Neuronal stem cell (in vitro differentiated cells): ENCODE measurements at regions not wholly inside any gene's neighbourhood (a gene's known extent, or its start where the extent isn't known, plus 50 kb on each side); places are given as distances from the start of the nearest gene placed in this dataset.

Source experiments
- DNase-seq: peaks from one replicate; pipeline ENCODE4 v3.0.0-alpha.2; 2013; ENCODE audit warnings: low spot score
- H2AFZ ChIP-seq: one replicate; pipeline ENCODE4 v1.6.1; 2013; ENCODE audit warnings: mild to moderate bottlenecking, low read length, inconsistent platforms
- H2AK5ac ChIP-seq: 2 replicates; pipeline ENCODE4 v1.6.1; 2013; ENCODE audit warnings: low read depth, mild to moderate bottlenecking, inconsistent platforms, low read length, moderate library complexity, mixed read lengths
- H2BK120ac ChIP-seq: 2 replicates; pipeline ENCODE4 v1.6.1; 2013; ENCODE audit warnings: low read depth, mild to moderate bottlenecking, inconsistent platforms, low read length, moderate library complexity, mixed read lengths
- H2BK12ac ChIP-seq: one replicate; pipeline ENCODE4 v1.6.1; 2013; ENCODE audit warnings: low read length, inconsistent platforms
- H2BK15ac ChIP-seq: 2 replicates; pipeline ENCODE4 v1.6.1; 2013; ENCODE audit warnings: mild to moderate bottlenecking, low read length, inconsistent platforms, mixed read lengths
- H2BK5ac ChIP-seq: one replicate; pipeline ENCODE4 v1.6.1; 2013; ENCODE audit warnings: inconsistent platforms, mild to moderate bottlenecking, low read length, moderate library complexity
- H3K14ac ChIP-seq: one replicate; pipeline ENCODE4 v1.6.1; 2013; ENCODE audit warnings: low read length, inconsistent platforms
- H3K18ac ChIP-seq: 2 replicates; pipeline ENCODE4 v1.6.1; 2013; ENCODE audit warnings: low read length, inconsistent platforms
- H3K23ac ChIP-seq: 2 replicates; pipeline ENCODE4 v1.6.1; 2013; ENCODE audit warnings: low read depth, mild to moderate bottlenecking, mixed read lengths, low read length, inconsistent platforms; ENCODE audit not compliant: poor library complexity
- H3K27ac ChIP-seq: replicated peaks from 3 replicates; pipeline ENCODE4 v1.5.1; 2013; ENCODE audit warnings: low read length, inconsistent platforms
- H3K27me3 ChIP-seq, 3 experiments: 2 replicates each; pipeline ENCODE4 v1.6.1; 2013; ENCODE audit warnings: low read length in 3 of 3, mild to moderate bottlenecking in 2 of 3, inconsistent platforms in 1 of 3, low read depth in 1 of 3, mixed read lengths in 1 of 3, moderate library complexity in 1 of 3; ENCODE audit not compliant: control insufficient read depth in 3 of 3, insufficient read depth in 3 of 3
- H3K36me3 ChIP-seq, 2 donors: replicated peaks in 1 of 2; 2 replicates each; pipeline ENCODE4 v1.6.1; 2013; ENCODE audit warnings: low read length in 2 of 2; ENCODE audit not compliant: control insufficient read depth in 2 of 2, insufficient read depth in 2 of 2
- H3K4ac ChIP-seq: 2 replicates; pipeline ENCODE4 v1.6.1; 2013; ENCODE audit warnings: inconsistent platforms, mild to moderate bottlenecking, low read length, moderate library complexity
- H3K4me1 ChIP-seq, 2 donors: 1 replicate in 1 of 2; 2 replicates in 1 of 2; pipeline ENCODE4 v1.6.1; 2013; ENCODE audit warnings: low read length in 2 of 2, low read depth in 1 of 2; ENCODE audit not compliant: control insufficient read depth in 2 of 2, insufficient read depth in 1 of 2
- H3K4me2 ChIP-seq: one replicate; pipeline ENCODE4 v1.6.1; 2013; ENCODE audit warnings: mild to moderate bottlenecking, low read length, inconsistent platforms; ENCODE audit not compliant: insufficient read depth, poor library complexity, severe bottlenecking
- H3K4me3 ChIP-seq, 2 donors: 2 replicates each; pipeline ENCODE4 v1.5.1; 2013; ENCODE audit warnings: low read length in 2 of 2, mild to moderate bottlenecking in 2 of 2, inconsistent platforms in 1 of 2, moderate library complexity in 1 of 2
- H3K79me1 ChIP-seq: one replicate; pipeline ENCODE4 v1.6.1; 2013; ENCODE audit warnings: low read depth, mild to moderate bottlenecking, inconsistent platforms, low read length, moderate library complexity
- H3K9ac ChIP-seq: one replicate; pipeline ENCODE4 v1.6.1; 2013; ENCODE audit warnings: mild to moderate bottlenecking, low read depth, low read length, inconsistent platforms; ENCODE audit not compliant: poor library complexity
- H3K9me3 ChIP-seq, 2 donors: replicated peaks in 1 of 2; 2 replicates each; pipeline versions ENCODE3 to v1.6.1; 2013; ENCODE audit warnings: low read length in 2 of 2, mild to moderate bottlenecking in 2 of 2, inconsistent platforms in 1 of 2, low read depth in 1 of 2, mixed read lengths in 1 of 2, moderate library complexity in 1 of 2; ENCODE audit not compliant: control insufficient read depth in 2 of 2, insufficient read depth in 1 of 2
- H4K8ac ChIP-seq: one replicate; pipeline ENCODE4 v1.6.1; 2013; ENCODE audit warnings: low read depth, mild to moderate bottlenecking, inconsistent platforms, low read length, moderate library complexity
- H4K91ac ChIP-seq: one replicate; pipeline ENCODE4 v1.6.1; 2013; ENCODE audit warnings: low read length, low read depth, mild to moderate bottlenecking, inconsistent platforms; ENCODE audit not compliant: poor library complexity
- WGBS, 2 donors: extraction: QIAGEN DNeasy Blood & Tissue Kit; methylation state at CpG; one replicate each; pipeline ENCODE4 v1.1.7; 2013; ENCODE audit warnings: missing lambda C conversion rate in 2 of 2, mixed read lengths in 1 of 2; ENCODE audit not compliant: insufficient read length in 2 of 2, insufficient replicate concordance in 1 of 2; ENCODE audit errors: extremely low coverage in 2 of 2; 5-methylcytosine and 5-hydroxymethylcytosine counted together

GRCh38 chrX:97673135-97673534, 789.4 kb downstream of the RPA4 start:
- Histone ChIP-seq H3K4me2 (no peak overlapping the region), H4K8ac (no peak overlapping the region), H3K23ac (no peak overlapping the region), H2BK15ac (no peak overlapping the region), H2BK120ac (no peak overlapping the region), H3K14ac (no peak overlapping the region), H2BK5ac (no peak overlapping the region), H3K4me3 (no peak overlapping the region), H2BK12ac (no peak overlapping the region), H3K9ac (no peak overlapping the region), H3K4ac (no peak overlapping the region), H2AK5ac (no peak overlapping the region), H3K79me1 (no peaks in the 10 kb centered on the region), H2AFZ (no peak overlapping the region), H3K18ac (no peak overlapping the region), H3K36me3 (no peaks in the 10 kb centered on the region), H3K9me3 (no peaks in the 10 kb centered on the region), H3K4me1 (no peaks in the 10 kb centered on the region), H4K91ac (no peak overlapping the region), H3K27ac (no peak overlapping the region), H3K27me3 (no peaks in the 10 kb centered on the region)
- no CpG with 5 or more reads among the region's 5 CpGs for WGBS, 2 donors
- DNase-seq = no peak

DNA sequence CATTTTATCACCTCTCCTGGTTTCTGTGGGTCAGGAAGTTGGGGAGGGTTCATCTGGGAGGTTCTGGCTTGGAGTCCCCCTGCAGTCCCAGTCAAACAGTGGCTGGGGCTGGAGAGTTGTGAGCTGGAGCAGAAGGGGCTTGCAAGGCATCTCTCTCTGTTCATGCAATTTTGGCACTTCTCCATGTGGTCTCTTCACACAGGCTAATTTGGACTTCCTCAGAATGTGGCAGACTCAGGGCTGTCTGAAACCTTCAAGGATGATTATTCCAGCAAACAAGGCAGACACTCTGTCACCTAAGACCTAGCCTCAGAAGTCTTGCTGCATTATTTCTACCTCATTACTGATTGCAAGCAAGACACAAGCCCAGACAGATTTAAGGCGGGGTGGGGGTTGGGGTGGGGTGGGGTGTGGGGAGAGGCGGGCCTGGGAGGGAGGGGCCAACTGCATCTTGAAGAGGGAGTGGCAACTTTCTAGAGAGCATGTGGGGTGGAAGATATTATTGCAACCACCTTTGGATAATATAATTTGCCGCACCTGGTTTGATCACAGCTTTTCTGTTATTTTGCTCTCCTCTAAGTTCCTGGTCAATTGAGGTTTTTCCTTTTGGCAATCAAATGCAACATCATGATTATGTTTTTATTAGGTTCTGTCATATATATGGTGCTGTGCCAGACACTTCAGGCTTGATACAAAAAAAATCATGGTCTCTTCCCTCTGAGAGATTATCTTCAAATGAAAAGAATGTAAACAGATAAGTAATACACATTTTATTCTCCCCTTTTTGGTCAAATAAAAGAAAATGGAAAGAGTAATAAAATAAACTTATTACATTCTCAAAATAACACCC, 799.5 kb downstream of the RPA4 start:
- no peak overlapping the region for H3K14ac ChIP-seq
- H3K27ac ChIP-seq = no peak overlapping the region
- H3K4me2 ChIP-seq = no peak overlapping the region
- H2BK120ac ChIP-seq = no peak overlapping the region
- no peaks in the 10 kb centered on the region for H3K79me1 ChIP-seq
- no peak overlapping the region for H3K23ac ChIP-seq
- no peak overlapping the region for H3K4me3 ChIP-seq
- no peak for DNase-seq
- no CpG with 5 or more reads among the region's 3 CpGs for WGBS, 2 donors
- H2AK5ac ChIP-seq = no peak overlapping the region
- H4K8ac ChIP-seq = no peak overlapping the region
- H3K27me3 ChIP-seq = no peaks in the 10 kb centered on the region
- no peaks in the 10 kb centered on the region for H3K36me3 ChIP-seq
- H2AFZ ChIP-seq = no peak overlapping the region
- no peak overlapping the region for H2BK5ac ChIP-seq
- H4K91ac ChIP-seq = no peak overlapping the region
- no peaks in the 10 kb centered on the region for H3K9me3 ChIP-seq
- H3K9ac ChIP-seq = no peak overlapping the region
- no peak overlapping the region for H3K4ac ChIP-seq
- no peak overlapping the region for H2BK12ac ChIP-seq
- no peak overlapping the region for H2BK15ac ChIP-seq
- H3K18ac ChIP-seq = no peak overlapping the region
- H3K4me1 ChIP-seq = no peaks in the 10 kb centered on the region

- H4K8ac ChIP-seq = no peak overlapping the region
- H3K9me3 ChIP-seq = no peaks in the 10 kb centered on the region
- no peak overlapping the region for H4K91ac ChIP-seq
- no peaks in the 10 kb centered on the region for H3K79me1 ChIP-seq
- no peak overlapping the region for H3K9ac ChIP-seq
- no peaks in the 10 kb centered on the region for H3K27me3 ChIP-seq
- H3K4me3 ChIP-seq = no peak overlapping the region
- no peak overlapping the region for H3K23ac ChIP-seq
- H2BK12ac ChIP-seq = no peak overlapping the region
- H3K27ac ChIP-seq = no peak overlapping the region
- H3K4ac ChIP-seq = no peak overlapping the region
- H2BK5ac ChIP-seq = no peak overlapping the region
- no CpG with 5 or more reads among the region's 4 CpGs for WGBS, 2 donors
- H2BK15ac ChIP-seq = no peak overlapping the region
- no peak overlapping the region for H2AK5ac ChIP-seq
- H2BK120ac ChIP-seq = no peak overlapping the region
- H3K18ac ChIP-seq = no peak overlapping the region
- no peak for DNase-seq
- H3K14ac ChIP-seq = no peak overlapping the region
- H3K36me3 ChIP-seq = no peaks in the 10 kb centered on the region
- H3K4me1 ChIP-seq = no peaks in the 10 kb centered on the region
- no peak overlapping the region for H3K4me2 ChIP-seq
- H2AFZ ChIP-seq = no peak overlapping the region
Measured at GRCh38 chrX:97685753-97686152, 802.0 kb downstream of the RPA4 start.

DNA sequence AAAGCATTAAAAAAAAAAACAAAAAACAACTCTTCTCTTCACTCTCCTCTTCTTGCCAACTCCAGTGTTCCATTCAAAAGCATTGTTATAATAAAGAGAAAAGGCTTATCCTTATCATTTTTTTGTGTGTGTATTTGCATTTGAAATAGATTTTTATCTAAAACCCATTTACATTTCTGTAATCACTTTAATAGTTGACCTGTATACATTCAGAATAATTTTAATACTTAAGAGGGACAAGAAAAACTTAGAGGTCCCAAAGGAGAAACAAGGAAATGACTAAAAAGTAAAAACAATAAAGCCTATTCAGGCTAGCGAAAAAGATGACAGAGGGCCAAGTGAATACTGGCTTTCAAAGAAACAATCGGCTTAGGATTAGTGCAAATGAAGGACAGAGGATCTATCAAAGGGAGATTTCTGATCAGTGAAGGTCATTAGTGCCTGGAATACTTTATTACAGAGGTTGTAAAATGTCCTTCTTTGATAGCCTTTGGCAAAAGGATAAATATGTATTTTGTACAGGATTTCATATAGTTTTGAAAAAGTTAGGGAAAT, 808.3 kb downstream of the RPA4 start:
- Histone ChIP-seq H3K36me3 (no peaks in the 10 kb centered on the region), H2BK5ac (no peak overlapping the region), H2AK5ac (no peak overlapping the region), H3K4ac (no peak overlapping the region), H3K23ac (no peak overlapping the region), H4K8ac (no peak overlapping the region), H3K79me1 (no peaks in the 10 kb centered on the region), H3K4me1 (no peaks in the 10 kb centered on the region), H2BK12ac (no peak overlapping the region), H3K27ac (no peak overlapping the region), H3K9me3 (peaks cover 0 to 2% of the 10 kb centered on the region in 2 donors), H3K9ac (no peak overlapping the region), H3K4me2 (no peak overlapping the region), H3K14ac (no peak overlapping the region), H3K27me3 (no peaks in the 10 kb centered on the region), H3K4me3 (no peak overlapping the region), H2BK120ac (no peak overlapping the region), H2BK15ac (no peak overlapping the region), H3K18ac (no peak overlapping the region), H4K91ac (no peak overlapping the region), H2AFZ (no peak overlapping the region)
- no peak for DNase-seq
- no CpG with 5 or more reads among the region's 2 CpGs for WGBS, 2 donors
